ENCODE measurements at regions not wholly inside any gene's neighbourhood (a gene's known extent, or its start where the extent isn't known, plus 50 kb on each side); places are given as distances from the start of the nearest gene placed in this dataset.

- TF ChIP-seq POLR2AphosphoS5 (IDR thresholded peaks at IDR 0.05) (no peak), POLR2A (IDR thresholded peaks at IDR 0.05) (no peak), CTCF (IDR thresholded peaks at IDR 0.05 in 8 of 11, conservative IDR thresholded peaks at IDR 0.05 in 3 of 11) (no peak)
Observed at GRCh38 chr6:11332463-11332862, 100.0 kb upstream of the NEDD9 start.
